Heart left ventricle (tissue), 16 donors: ENCODE measurements at regions not wholly inside any gene's neighbourhood (a gene's known extent, or its start where the extent isn't known, plus 50 kb on each side); places are given as distances from the start of the nearest gene placed in this dataset.
"Not testable (repeated sequence)": the region's sequence is repeated elsewhere in the genome, so short reads cannot be mapped to it uniquely, and the experiment has no call there.

Experiments used
- ATAC-seq, 4 donors: fragments of 200-7000 bp; cut with Tn5 transposase; one replicate each; pipeline ENCODE4 v1.9.1; 2020 to 2022; ENCODE audit warnings: moderate library complexity in 4 of 4, mild to moderate bottlenecking in 3 of 4, moderate number of reproducible peaks in 1 of 4
- DNase-seq, 5 donors: peaks; one replicate each; pipeline ENCODE4 v3.0.0-alpha.2; 2020
- H3K27ac ChIP-seq, 12 donors: fragments of 200-600 bp; sonication (generic) in 4 of 12; one replicate each; pipeline versions ENCODE4 v1.5.0 to v1.8.0; 2016 to 2022; ENCODE audit warnings: mild to moderate bottlenecking in 2 of 12
- H3K27me3 ChIP-seq, 9 donors: fragments of 200-600 bp; sonication (generic) in 2 of 9; one replicate each; pipeline versions ENCODE4 v1.5.1 to v1.8.0; 2016 to 2022; ENCODE audit warnings: mild to moderate bottlenecking in 3 of 9
- H3K36me3 ChIP-seq, 9 donors: fragments of 200-600 bp; sonication (generic) in 2 of 9; one replicate each; pipeline versions ENCODE4 v1.5.0 to v1.8.0; 2018 to 2022; ENCODE audit warnings: mild to moderate bottlenecking in 2 of 9
- H3K4me1 ChIP-seq, 12 donors: fragments of 200-600 bp; sonication (generic) in 4 of 12; one replicate each; pipeline versions ENCODE4 v1.5.0 to v1.8.0; 2016 to 2022; ENCODE audit warnings: mild to moderate bottlenecking in 3 of 12
- H3K4me3 ChIP-seq, 12 donors: fragments of 200-600 bp; sonication (generic) in 4 of 12; one replicate each; pipeline versions ENCODE4 v1.5.0 to v1.8.0; 2017 to 2022; ENCODE audit warnings: mild to moderate bottlenecking in 9 of 12, moderate library complexity in 4 of 12
- H3K9me3 ChIP-seq, 12 donors: fragments of 200-600 bp; sonication (generic) in 4 of 12; one replicate each; pipeline versions ENCODE4 v1.5.0 to v1.8.0; 2016 to 2022; ENCODE audit warnings: mild to moderate bottlenecking in 1 of 12
- POLR2A ChIP-seq, 2 donors: fragments of 450-650 bp; IDR thresholded peaks; one replicate each; pipeline ENCODE4 v1.6.1; 2017; ENCODE audit warnings: antibody characterized with exemption in 2 of 2, mild to moderate bottlenecking in 2 of 2, moderate library complexity in 2 of 2
- WGBS, 4 donors: extraction: QIAGEN DNeasy Blood & Tissue Kit in 2 of 4; methylation state at CpG; one replicate each; pipeline versions ENCODE4 v1.1.5 to v1.1.7; 2013 to 2018; 5-methylcytosine and 5-hydroxymethylcytosine counted together
- intact Hi-C, 10 donors: fragments of 100-400 bp; cut with DNase I; formaldehyde crosslinking; loops; one replicate each; pipeline versions ENCODE4 v1.11.1 to v1.14.2; 2022
- TF ChIP-seq, protein P1 (sequence below), 12 donors: fragments of 200-600 bp; sonication (generic) in 4 of 12; IDR thresholded peaks; one replicate each; pipeline versions ENCODE4 v1.5.0 to v1.8.0; 2018 to 2022; ENCODE audit warnings: antibody characterized with exemption in 12 of 12, mild to moderate bottlenecking in 5 of 12
- donor health status: ischemic (EF 13 %, LVEDD 7.1; RV severe dilation, severe dysfunction).
- donor health status: healthy with polysubstance abuse.
- donor health status: DM: no; HTN: yes; CAD: no.
- donor health status: DM: no; HTN: no; CAD: no.
- donor health status: ischemic (EF 25% LVEDD 6.9; RV normal size, moderate dysfunction).
- donor health status: ischemic (EF 25% LVEDD 5.7; RV mildly dilated, moderate dysfunction).
- donor health status: healthy.
- donor health status: DM: yes; HTN: yes; CAD: no.
- donor health status: ischemic (EF 35%, LVEDD 5.7; RV mildly dilated, moderate dysfunction).
- donor health status: nonischemic (EF 11% LVEDD 7.7; RV severe dilation, severe dysfunction).
- donor health status: DM: yes; HTN: yes; CAD: no.
- donor health status: PGD.
- donor health status: ischemic (EF 29% LVEDD 5.4; RV normal size, mild dysfunction).
- donor health status: nonischemic (EF 23%, LVEDD 6.1; RV moderate dilation, normal function).

DNA sequence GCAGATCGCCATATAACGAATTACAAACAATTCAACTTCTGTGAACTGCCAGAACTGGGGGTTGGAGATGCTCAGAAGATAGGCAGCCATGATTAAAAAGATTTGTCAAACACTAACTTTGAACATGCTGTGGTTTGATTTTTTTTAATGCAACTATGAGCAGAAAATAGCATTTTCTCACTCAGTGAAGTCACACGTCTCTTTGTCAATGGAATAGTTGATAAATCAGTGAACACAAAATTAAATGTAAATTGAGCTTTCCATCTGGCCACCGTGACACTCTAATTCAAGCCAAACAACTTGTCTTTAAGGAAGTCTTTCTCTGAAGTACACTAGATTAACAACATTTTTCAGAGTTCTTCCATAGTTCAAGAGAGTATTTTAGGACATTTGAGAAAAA lies 228.6 kb upstream of the LINC00305 start:
- H3K9me3 ChIP-seq = peaks cover 0 to 20% (median 0%) of the 10 kb centered on the region in 12 donors
- H3K36me3 ChIP-seq = no peaks in the 10 kb centered on the region
- no peak for ATAC-seq
- no peak for DNase-seq
- H3K27me3 ChIP-seq = no peaks in the 10 kb centered on the region
- H3K4me1 ChIP-seq = no peaks in the 10 kb centered on the region
- H3K4me3 ChIP-seq = no peak overlapping the region
- TF ChIP-seq, protein P1, sequence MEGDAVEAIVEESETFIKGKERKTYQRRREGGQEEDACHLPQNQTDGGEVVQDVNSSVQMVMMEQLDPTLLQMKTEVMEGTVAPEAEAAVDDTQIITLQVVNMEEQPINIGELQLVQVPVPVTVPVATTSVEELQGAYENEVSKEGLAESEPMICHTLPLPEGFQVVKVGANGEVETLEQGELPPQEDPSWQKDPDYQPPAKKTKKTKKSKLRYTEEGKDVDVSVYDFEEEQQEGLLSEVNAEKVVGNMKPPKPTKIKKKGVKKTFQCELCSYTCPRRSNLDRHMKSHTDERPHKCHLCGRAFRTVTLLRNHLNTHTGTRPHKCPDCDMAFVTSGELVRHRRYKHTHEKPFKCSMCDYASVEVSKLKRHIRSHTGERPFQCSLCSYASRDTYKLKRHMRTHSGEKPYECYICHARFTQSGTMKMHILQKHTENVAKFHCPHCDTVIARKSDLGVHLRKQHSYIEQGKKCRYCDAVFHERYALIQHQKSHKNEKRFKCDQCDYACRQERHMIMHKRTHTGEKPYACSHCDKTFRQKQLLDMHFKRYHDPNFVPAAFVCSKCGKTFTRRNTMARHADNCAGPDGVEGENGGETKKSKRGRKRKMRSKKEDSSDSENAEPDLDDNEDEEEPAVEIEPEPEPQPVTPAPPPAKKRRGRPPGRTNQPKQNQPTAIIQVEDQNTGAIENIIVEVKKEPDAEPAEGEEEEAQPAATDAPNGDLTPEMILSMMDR (IDR thresholded peaks at IDR 0.05) = no peak
- no peak for TF ChIP-seq POLR2A (IDR thresholded peaks at IDR 0.05)
- 81 to 91% (median 84%) methylated on average over 4 of the region's 4 CpGs for WGBS, 4 donors
- no peak overlapping the region for H3K27ac ChIP-seq
- intact Hi-C loops = no loop called here

DNA sequence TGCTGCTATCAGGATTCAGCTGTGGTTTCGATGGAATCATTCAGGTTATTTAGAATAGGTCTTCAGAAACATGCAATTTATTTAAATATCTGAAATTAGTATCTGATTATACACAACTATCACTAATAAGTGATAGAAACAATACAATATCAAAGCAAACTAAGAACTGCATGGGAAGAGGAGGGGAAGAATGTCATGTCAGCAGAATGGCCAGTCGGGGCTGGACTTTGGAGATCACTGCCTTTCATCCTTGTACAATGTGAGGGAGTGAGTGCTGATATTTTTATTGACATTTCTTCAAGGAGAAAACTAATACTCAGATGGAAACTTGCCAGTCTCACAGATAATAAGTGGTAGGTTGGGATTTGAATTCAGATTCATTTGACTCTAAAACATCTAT lies 224.0 kb upstream of the LINC00305 start:
- Histone ChIP-seq H3K36me3 (no peaks in the 10 kb centered on the region), H3K4me1 (no peaks in the 10 kb centered on the region), H3K9me3 (peaks cover 0 to 20% (median 0%) of the 10 kb centered on the region in 12 donors), H3K27me3 (no peaks in the 10 kb centered on the region), H3K4me3 (no peak overlapping the region), H3K27ac (no peak overlapping the region)
- no peak for ATAC-seq
- intact Hi-C loops = no loop called here
- 84 to 89% (median 86%) methylated on average over 2 of the region's 2 CpGs for WGBS, 4 donors
- TF ChIP-seq, protein P1 (IDR thresholded peaks at IDR 0.05) = no peak
- TF ChIP-seq POLR2A (IDR thresholded peaks at IDR 0.05) = no peak
- DNase-seq = no peak

DNA sequence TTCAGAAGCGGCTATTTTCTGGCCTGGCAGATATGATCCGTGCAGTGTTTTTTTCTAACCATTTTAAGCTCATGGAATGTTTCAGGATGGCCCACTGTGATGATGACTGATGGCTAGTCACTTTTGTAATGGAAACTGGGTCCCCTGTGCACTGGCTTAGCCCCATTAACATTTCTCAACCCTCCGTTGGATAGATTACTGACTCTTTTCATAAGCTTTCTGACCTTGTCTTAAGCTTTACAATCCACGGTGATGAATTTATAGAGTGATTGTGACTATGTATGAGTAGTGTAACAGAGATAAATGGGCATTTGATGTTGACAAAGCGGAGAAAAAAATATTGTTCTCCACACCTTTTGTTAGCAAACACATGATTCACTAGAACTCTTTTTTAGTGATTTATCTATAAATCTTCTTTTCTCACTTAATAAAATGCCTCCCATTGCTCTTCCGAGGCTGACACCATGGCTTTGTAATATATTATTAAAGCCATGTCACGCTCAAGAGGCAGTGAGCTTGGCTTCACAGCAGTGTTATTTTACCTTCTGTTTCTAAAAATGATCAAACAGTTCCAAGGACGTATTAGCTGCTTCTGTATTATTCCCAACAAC lies 221.0 kb upstream of the LINC00305 start:
- intact Hi-C loops, ATAC-seq, H3K4me1 ChIP-seq, DNase-seq, H3K36me3 ChIP-seq, H3K27ac ChIP-seq, H3K9me3 ChIP-seq, H3K4me3 ChIP-seq, H3K27me3 ChIP-seq: not testable (repeated sequence)
- WGBS, 4 donors = 88 to 93% (median 91%) methylated on average over 6 of the region's 8 CpGs

DNA sequence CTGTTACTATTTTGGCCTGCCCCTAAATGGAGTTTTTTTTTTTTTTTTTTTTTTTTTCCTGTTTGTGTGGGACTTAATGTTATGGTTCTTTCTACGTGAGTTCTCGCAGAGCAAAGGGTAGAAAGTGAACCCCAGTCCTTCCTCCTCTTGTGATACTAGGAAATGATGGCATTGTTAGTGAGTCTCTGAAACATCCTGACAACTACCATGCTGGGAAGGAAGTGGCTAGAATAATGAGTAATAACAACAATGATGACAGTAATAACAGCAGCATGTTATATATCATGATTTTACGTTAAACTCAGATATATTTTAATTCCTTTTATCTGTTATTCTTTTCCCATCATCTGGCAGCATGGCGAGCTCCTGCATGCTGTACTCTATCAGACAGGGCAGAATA lies 216.2 kb upstream of the LINC00305 start:
- DNase-seq (no peak), ATAC-seq (no peak)
- H3K9me3 ChIP-seq = peaks cover 0 to 10% (median 0%) of the 10 kb centered on the region in 12 donors
- WGBS, 4 donors = 58 to 71% (median 67%) methylated on average over 4 of the region's 4 CpGs
- intact Hi-C loops = no loop called here
- H3K4me3 ChIP-seq = no peak overlapping the region
- no peaks in the 10 kb centered on the region for H3K27me3 ChIP-seq
- H3K36me3 ChIP-seq = no peaks in the 10 kb centered on the region
- TF ChIP-seq POLR2A (IDR thresholded peaks at IDR 0.05) = no peak
- H3K27ac ChIP-seq = no peak overlapping the region
- H3K4me1 ChIP-seq = no peaks in the 10 kb centered on the region

DNA sequence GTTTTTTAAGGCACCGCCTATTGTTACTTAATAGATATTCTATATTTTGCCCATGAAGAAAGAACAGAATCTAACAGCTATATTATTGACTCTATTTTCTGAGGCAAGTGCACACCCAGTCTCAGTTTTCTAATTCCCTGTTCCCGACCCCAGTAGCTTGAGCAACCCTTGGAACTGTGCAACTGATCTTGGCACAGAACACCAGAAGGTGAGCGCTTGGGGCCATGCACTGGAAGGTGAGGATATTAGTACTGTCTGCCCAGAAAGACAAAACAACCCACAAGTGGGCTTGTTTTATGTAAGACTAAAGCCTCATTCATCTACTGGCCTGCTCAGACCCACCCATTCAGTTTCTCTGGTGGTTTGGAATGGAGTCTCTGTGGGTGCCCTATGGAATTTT lies 188.8 kb upstream of the LINC00305 start:
- DNase-seq = no peak
- no peaks in the 10 kb centered on the region for H3K36me3 ChIP-seq
- no peak for ATAC-seq
- intact Hi-C loops = no loop called here
- no peaks in the 10 kb centered on the region for H3K27me3 ChIP-seq
- no peak overlapping the region for H3K27ac ChIP-seq
- WGBS, 4 donors = 95 to 100% (median 97%) methylated on average over 3 of the region's 3 CpGs
- H3K4me3 ChIP-seq = no peak overlapping the region
- no peak for TF ChIP-seq POLR2A (IDR thresholded peaks at IDR 0.05)
- TF ChIP-seq, protein P1 (IDR thresholded peaks at IDR 0.05) = no peak
- peaks cover 0 to 14% (median 0%) of the 10 kb centered on the region in 12 donors for H3K4me1 ChIP-seq
- no peaks in the 10 kb centered on the region for H3K9me3 ChIP-seq
